Umbilical cord (tissue), 1 donor: ENCODE measurements at regions not wholly inside any gene's neighbourhood (a gene's known extent, or its start where the extent isn't known, plus 50 kb on each side); places are given as distances from the start of the nearest gene placed in this dataset.
"Not testable (repeated sequence)": the region's sequence is repeated elsewhere in the genome, so short reads cannot be mapped to it uniquely, and the experiment has no call there.

Source experiments
- DNase-seq: peaks from one replicate; pipeline ENCODE4 v3.0.0-alpha.2; 2015; ENCODE audit warnings: low spot score

DNA sequence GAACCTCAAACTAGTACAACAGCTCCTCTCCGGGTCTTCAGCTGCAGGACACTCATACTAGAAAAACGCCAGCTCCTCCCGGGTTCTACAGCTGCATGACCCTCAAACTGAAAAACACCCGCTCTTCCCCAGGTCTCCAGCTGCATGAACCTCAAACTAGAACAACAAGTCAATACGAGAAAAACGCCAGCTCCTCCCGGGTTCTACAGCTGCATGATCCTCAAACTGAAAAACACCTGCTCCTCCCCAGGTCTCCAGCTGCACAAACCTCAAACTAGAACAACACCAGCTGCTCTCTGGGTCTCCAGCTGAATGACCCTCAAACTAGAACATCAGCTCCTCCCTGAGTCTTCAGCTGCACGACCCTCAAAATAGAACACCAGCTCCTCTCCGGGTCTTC lies 315.0 kb upstream of the TFPI start:
- no peak for DNase-seq

GRCh38 chr2:187871506-187871905 lies 317.3 kb upstream of the TFPI start:
- no peak for DNase-seq

DNA sequence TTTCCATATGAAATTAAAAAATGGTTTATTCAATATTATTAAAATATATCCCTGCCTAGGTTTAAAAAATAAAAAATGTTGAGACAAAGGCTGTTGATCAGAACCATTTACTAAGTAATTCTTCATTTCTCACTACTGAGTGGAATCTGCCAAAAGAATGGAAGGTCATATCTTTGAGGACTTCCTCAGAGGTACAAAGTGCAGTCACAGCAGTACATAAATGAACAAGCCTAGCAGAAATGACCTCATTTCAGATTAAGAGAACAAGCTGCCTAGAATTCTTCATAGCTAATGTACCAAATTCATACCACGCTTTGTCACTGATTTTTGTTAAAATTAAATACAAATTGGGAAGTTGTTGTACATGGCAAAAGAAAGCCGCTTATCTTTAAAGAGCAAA lies 318.9 kb upstream of the TFPI start:
- no peak for DNase-seq

- peak; percentile 18 for DNase-seq
Measured at GRCh38 chr2:187874786-187875185, 320.6 kb upstream of the TFPI start.

DNA sequence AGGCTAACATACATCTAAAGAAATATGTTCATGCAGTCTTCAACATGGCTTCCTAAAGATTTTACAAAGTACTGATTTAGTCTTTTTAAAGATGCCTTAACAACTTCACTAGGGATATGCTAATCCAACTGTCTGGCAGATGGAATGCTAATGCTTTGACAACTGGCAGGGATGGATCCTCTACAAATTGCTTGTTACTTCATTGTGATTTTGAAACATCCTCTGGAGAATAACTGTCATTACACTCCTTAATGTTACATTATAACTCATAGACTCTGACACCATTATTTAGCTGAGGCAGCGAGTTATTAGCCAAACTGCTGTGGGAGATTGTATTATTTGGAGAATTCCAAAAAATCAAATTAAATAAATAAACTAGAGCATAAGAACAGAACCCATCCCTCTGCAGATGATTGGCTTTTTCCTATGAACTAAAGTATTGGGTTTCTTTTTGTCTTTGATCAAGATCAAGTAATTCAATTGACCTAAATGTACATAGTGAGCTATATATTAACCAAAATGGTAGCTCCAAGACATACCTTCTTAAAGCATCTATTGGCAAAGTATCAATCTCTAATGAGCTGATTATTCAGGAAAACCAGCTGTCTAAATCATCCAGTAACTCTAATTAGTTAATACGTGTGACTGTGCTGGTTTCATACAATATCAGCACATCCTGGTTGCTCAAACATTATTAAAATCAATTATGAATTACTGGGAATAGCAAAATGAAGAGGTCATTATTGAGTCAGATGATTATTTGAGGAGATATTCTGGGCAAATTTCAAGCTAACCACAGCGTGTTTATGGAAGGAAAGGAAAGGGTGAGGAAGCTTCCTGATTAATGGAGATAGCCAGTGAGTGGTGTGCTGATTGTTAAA lies 321.3 kb upstream of the TFPI start:
- DNase-seq: peak; percentile 35

GRCh38 chr2:187876554-187876953 lies 322.3 kb upstream of the TFPI start:
- peak; percentile 8 for DNase-seq

DNA sequence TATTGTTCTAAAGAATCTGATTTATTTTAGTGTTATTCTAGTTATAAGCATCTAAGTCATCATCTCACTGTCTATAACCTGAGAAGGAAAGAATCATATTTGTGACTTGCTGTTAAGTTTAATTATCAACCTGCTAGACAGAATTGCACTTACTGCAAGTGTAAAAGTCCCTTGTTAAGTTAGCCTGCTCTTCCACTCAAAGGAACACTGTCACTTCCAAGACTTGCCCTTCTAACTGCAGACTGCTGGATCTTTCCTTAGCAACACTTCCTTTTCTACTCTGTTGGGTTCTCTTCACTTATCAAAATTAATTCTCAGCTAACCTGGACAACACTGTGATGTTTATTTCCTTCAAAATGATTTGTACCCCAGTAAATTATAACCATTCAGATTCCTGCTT lies 323.2 kb upstream of the TFPI start:
- no peak for DNase-seq

- DNase-seq: no peak
Measured at GRCh38 chr2:187878112-187878511, 323.9 kb upstream of the TFPI start.

GRCh38 chr2:187879491-187879890 lies 325.3 kb upstream of the TFPI start:
- DNase-seq: no peak

- DNase-seq: no peak
Measured at GRCh38 chr2:187884003-187884402, 329.8 kb upstream of the TFPI start.

- no peak for DNase-seq
Measured at GRCh38 chr2:187890690-187891089, 336.5 kb upstream of the TFPI start.

DNA sequence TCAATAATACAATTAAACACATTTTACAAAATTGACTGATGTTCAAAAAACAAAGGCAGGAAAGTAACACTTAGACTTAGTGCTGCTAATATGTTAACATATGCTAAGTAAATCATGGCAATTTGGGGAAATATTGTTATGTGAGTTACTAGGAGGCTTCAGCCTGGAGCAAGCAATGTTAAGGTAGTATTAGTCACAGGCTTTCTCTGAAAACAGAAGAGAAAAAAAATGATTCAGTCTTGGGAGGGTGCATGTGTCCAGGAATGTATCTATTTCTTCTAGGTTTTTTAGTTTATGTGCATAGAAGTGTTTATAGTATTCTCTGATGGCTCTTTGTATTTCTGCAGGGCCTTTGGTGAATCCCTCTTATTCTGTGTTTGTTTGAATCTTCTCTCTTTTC lies 345.8 kb upstream of the TFPI start:
- no peak for DNase-seq

DNA sequence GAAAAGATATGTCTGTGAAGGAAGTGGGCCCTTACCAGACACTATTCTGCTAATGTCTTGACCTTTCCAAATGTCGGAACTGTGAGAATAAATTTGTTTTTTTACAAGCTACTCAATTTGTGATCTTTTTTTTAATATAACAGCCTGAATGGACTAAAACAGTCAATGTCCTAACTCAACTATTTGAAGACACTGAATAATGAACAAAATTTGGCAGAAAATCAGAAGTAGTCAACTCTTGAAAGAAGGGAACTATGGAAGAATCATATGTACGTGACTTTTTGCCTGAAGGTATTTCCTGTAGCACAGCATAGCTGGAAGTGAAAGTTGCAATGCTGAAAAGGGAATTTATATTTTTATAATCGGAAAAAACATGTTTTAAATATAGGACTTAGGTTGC lies 351.8 kb upstream of the TFPI start:
- no peak for DNase-seq

DNA sequence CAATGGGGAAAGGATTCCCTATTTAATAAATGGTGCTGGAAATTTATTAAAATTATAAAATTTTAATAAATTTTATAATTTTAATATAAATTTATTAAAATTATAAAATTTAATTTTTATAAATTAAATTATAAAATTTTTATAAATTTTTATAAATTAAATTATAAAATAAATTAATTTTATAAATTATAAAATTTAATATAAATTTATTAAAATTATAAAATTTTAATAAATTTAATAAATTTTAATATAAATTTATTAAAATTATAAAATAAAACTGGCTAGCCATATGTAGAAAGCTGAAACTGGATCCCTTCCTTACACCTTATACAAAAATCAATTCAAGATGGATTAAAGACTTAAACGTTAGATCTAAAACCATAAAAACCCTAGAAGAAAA lies 356.7 kb upstream of the TFPI start:
- DNase-seq: not testable (repeated sequence)

- DNase-seq: no peak
Measured at GRCh38 chr2:187912950-187913349, 358.7 kb upstream of the TFPI start.

DNA sequence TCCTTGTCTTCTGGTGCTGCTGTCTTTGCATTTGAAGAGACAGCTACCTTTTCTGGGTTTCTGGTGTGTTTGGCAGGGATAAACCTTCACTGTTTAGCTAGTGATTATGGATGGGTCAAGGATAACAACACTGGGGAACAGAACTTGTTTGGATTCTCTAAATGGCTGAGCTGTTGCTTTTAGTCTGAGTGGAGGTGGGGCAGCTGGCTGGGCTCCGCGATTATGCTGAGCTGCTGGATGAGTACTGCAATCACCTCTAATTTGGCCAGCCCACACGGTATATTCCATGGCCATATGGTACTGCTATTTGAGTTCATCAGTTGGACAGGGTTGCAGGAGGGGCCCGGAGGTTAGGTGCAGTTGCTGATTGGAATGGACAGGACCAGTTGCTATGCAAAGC lies 361.6 kb upstream of the TFPI start:
- DNase-seq: no peak

DNA sequence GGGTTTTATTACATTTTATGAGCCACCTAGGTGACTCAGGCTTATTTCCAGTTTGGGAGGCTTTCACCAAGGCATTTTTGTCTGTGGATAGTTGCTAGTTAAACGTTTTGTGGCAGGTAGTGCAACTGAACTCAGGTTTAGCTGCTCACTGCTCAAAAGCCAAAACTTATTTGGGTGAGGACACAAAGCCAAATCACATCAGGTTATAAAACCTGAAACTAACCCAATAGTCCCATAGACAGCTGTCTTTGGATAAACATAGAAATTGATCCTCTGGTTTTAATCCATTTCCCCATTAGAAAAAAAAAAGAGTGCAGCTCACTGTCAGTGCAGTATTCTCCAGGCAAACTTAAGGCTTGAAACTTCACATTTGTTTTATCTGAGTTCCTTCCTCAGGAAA lies 362.6 kb upstream of the TFPI start:
- DNase-seq: no peak

GRCh38 chr2:187917535-187917934 lies 363.3 kb upstream of the TFPI start:
- DNase-seq: no peak

GRCh38 chr2:187918996-187919821 lies 365.0 kb upstream of the TFPI start:
- DNase-seq: no peak

DNA sequence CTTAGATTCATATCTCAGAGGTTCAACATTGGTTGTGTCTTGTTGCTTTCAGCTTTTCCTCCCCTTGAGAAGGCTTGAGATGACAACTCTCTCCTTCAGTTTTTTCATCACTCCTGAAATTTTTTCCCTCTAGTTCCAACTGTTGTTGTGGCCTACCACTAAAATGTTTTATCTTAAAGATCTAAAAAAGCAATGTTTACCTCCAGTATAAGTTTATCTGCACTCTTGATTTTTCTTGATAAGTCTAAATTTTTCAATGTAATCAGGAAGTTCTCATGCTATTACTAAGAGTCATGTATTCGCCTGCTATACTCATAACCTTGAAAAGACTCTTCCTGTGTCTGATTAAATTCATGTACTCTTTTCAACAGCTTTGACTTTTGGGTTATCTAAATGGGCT lies 366.3 kb upstream of the TFPI start:
- no peak for DNase-seq

- no peak for DNase-seq
Measured at GRCh38 chr2:187922846-187923245, 368.6 kb upstream of the TFPI start.

- no peak for DNase-seq
Measured at GRCh38 chr2:187924293-187924692, 367.4 kb upstream of the GULP1 start.

- DNase-seq: no peak
Measured at GRCh38 chr2:187934236-187934635, 357.4 kb upstream of the GULP1 start.
